ENCODE measurements at regions not wholly inside any gene's neighbourhood (a gene's known extent, or its start where the extent isn't known, plus 50 kb on each side); places are given as distances from the start of the nearest gene placed in this dataset.

- no peak for TF ChIP-seq CTCF (IDR thresholded peaks at IDR 0.05; ENCODE audit: insufficient read depth, missing control alignments)
- FAIRE-seq (no peak), DNase-seq (ENCODE audit: insufficient read length, low spot score) (no peak)
Observed at GRCh38 chr4:119706804-119707203, 78.2 kb upstream of the PDE5A start.

GRCh38 chr4:119697887-119698393 lies 69.3 kb upstream of the PDE5A start:
- no peak for TF ChIP-seq CTCF (IDR thresholded peaks at IDR 0.05; ENCODE audit: insufficient read depth, missing control alignments)
- FAIRE-seq = no peak

GRCh38 chr4:119696963-119697362 lies 68.4 kb upstream of the PDE5A start:
- DNase-seq (ENCODE audit: insufficient read length, low spot score) = no peak
- FAIRE-seq = no peak
- TF ChIP-seq CTCF (IDR thresholded peaks at IDR 0.05; ENCODE audit: insufficient read depth, missing control alignments) = no peak

More at GRCh38 chr4:119697887-119698393, 69.3 kb upstream of the PDE5A start:
- DNase-seq (ENCODE audit: insufficient read length, low spot score) = no peak

- no peak for TF ChIP-seq CTCF (IDR thresholded peaks at IDR 0.05; ENCODE audit: insufficient read depth, missing control alignments)
- no peak for DNase-seq (ENCODE audit: insufficient read length, low spot score)
- no peak for FAIRE-seq
Observed at GRCh38 chr4:119695216-119695615, 66.6 kb upstream of the PDE5A start.

GRCh38 chr4:119693126-119693525 lies 64.5 kb upstream of the PDE5A start:
- FAIRE-seq (no peak), DNase-seq (ENCODE audit: insufficient read length, low spot score) (no peak)
- TF ChIP-seq CTCF (IDR thresholded peaks at IDR 0.05; ENCODE audit: insufficient read depth, missing control alignments) = no peak

- DNase-seq (ENCODE audit: insufficient read length, low spot score) = no peak
- FAIRE-seq = no peak
Observed at GRCh38 chr4:119692001-119692400, 63.4 kb upstream of the PDE5A start.

More at GRCh38 chr4:119692001-119692400, 63.4 kb upstream of the PDE5A start:
- no peak for TF ChIP-seq CTCF (IDR thresholded peaks at IDR 0.05; ENCODE audit: insufficient read depth, missing control alignments)

Measured in D721Med (cell line).